HFFc6 (cell line): ENCODE measurements at regions not wholly inside any gene's neighbourhood (a gene's known extent, or its start where the extent isn't known, plus 50 kb on each side); places are given as distances from the start of the nearest gene placed in this dataset.

Source experiments
- DNase-seq: peaks from one replicate; pipeline ENCODE4 v3.0.0-alpha.2; 2018
- H3K27ac Mint-ChIP-seq: 2 replicates; pipeline ENCODE4 v1.8.0; 2020; ENCODE audit warnings: mild to moderate bottlenecking, mixed read lengths
- H3K27me3 Mint-ChIP-seq: 2 replicates; pipeline ENCODE4 v1.8.0; 2021; ENCODE audit warnings: mild to moderate bottlenecking, moderate library complexity, mixed read lengths; ENCODE audit not compliant: insufficient read depth
- H3K36me3 Mint-ChIP-seq: 2 replicates; pipeline ENCODE4 v1.8.0; 2021; ENCODE audit warnings: low read depth, mixed read lengths
- H3K4me1 Mint-ChIP-seq: 2 replicates; pipeline ENCODE4 v1.8.0; 2020; ENCODE audit warnings: low read depth, mixed read lengths
- H3K4me3 Mint-ChIP-seq: 2 replicates; pipeline ENCODE4 v1.8.0; 2020; ENCODE audit warnings: mild to moderate bottlenecking, moderate library complexity, mixed read lengths
- H3K9me3 Mint-ChIP-seq: 2 replicates; pipeline ENCODE4 v1.8.0; 2020; ENCODE audit warnings: mild to moderate bottlenecking, mixed read lengths
- CTCF ChIP-seq: fragments of 200-600 bp; sonication (generic); IDR thresholded peaks from 2 replicates; pipeline ENCODE4 v1.5.0; 2021; ENCODE audit warnings: antibody characterized with exemption, mild to moderate bottlenecking

GRCh38 chr1:223001653-223002634, 141.1 kb downstream of the TLR5 start:
- peaks cover 13% of the 10 kb centered on the region for H3K4me1 Mint-ChIP-seq
- peak; percentile 65 for TF ChIP-seq CTCF
- no peak for DNase-seq
- no peak overlapping the region for H3K4me3 Mint-ChIP-seq
- H3K36me3 Mint-ChIP-seq = peaks cover 14% of the 10 kb centered on the region
- no peaks in the 10 kb centered on the region; the same call in 1 of the 2 replicates for H3K27me3 Mint-ChIP-seq
- no peaks in the 10 kb centered on the region for H3K9me3 Mint-ChIP-seq
- H3K27ac Mint-ChIP-seq = no peak overlapping the region

GRCh38 chr1:223003549-223003948, 139.5 kb downstream of the TLR5 start:
- Mint-ChIP-seq H3K36me3 (peaks cover 14% of the 10 kb centered on the region), H3K4me1 (peaks cover 20% of the 10 kb centered on the region), H3K27me3 (no peaks in the 10 kb centered on the region; the same call in 1 of the 2 replicates), H3K4me3 (no peak overlapping the region), H3K27ac (no peak overlapping the region), H3K9me3 (no peaks in the 10 kb centered on the region)
- no peak for TF ChIP-seq CTCF
- no peak for DNase-seq

- no peaks in the 10 kb centered on the region; the same call in none of the 2 replicates for H3K27me3 Mint-ChIP-seq
- no peak overlapping the region for H3K27ac Mint-ChIP-seq
- H3K4me1 Mint-ChIP-seq = peaks cover 30% of the 10 kb centered on the region
- no peak for TF ChIP-seq CTCF
- peaks cover 7% of the 10 kb centered on the region for H3K36me3 Mint-ChIP-seq
- no peak for DNase-seq
- H3K4me3 Mint-ChIP-seq = no peak overlapping the region
- H3K9me3 Mint-ChIP-seq = no peaks in the 10 kb centered on the region
Observed at GRCh38 chr1:223006371-223006770, 136.7 kb downstream of the TLR5 start.

GRCh38 chr1:223006917-223007648, 136.0 kb downstream of the TLR5 start:
- no peaks in the 10 kb centered on the region for H3K9me3 Mint-ChIP-seq
- no peak for TF ChIP-seq CTCF
- peaks cover 7% of the 10 kb centered on the region for H3K36me3 Mint-ChIP-seq
- H3K4me1 Mint-ChIP-seq = peaks cover 31% of the 10 kb centered on the region
- no peaks in the 10 kb centered on the region; the same call in none of the 2 replicates for H3K27me3 Mint-ChIP-seq
- DNase-seq = no peak
- H3K4me3 Mint-ChIP-seq = peak overlapping the region; percentile 60; the same call in 1 of the 2 replicates
- no peak overlapping the region; the same call in 1 of the 2 replicates for H3K27ac Mint-ChIP-seq

GRCh38 chr1:223007935-223008334, 135.1 kb downstream of the TLR5 start:
- H3K4me1 Mint-ChIP-seq = peaks cover 31% of the 10 kb centered on the region
- H3K27me3 Mint-ChIP-seq = no peaks in the 10 kb centered on the region; the same call in none of the 2 replicates

More at GRCh38 chr1:223007935-223008334, 135.1 kb downstream of the TLR5 start:
- no peak for DNase-seq
- Mint-ChIP-seq H3K4me3 (no peak overlapping the region), H3K36me3 (peaks cover 7% of the 10 kb centered on the region), H3K27ac (no peak overlapping the region), H3K9me3 (no peaks in the 10 kb centered on the region)
- no peak for TF ChIP-seq CTCF
